ENCODE measurements at regions not wholly inside any gene's neighbourhood (a gene's known extent, or its start where the extent isn't known, plus 50 kb on each side); places are given as distances from the start of the nearest gene placed in this dataset.

- TF ChIP-seq POLR2A (IDR thresholded peaks at IDR 0.05; ENCODE audit: low read depth, low read length) (no peak), FOS (IDR thresholded peaks at IDR 0.05; ENCODE audit: borderline replicate concordance, insufficient read depth, low read length) (no peak), GATA2 (IDR thresholded peaks at IDR 0.05; ENCODE audit: insufficient read depth, insufficient read length, low read depth, low read length) (no peak)
Measured at GRCh38 chr9:74032421-74032820, 464.7 kb upstream of the RORB start.

Data from endothelial cell of umbilical vein (primary cell).